M059J (cell line): ENCODE measurements at regions not wholly inside any gene's neighbourhood (a gene's known extent, or its start where the extent isn't known, plus 50 kb on each side); places are given as distances from the start of the nearest gene placed in this dataset.
"Not testable (repeated sequence)": the region's sequence is repeated elsewhere in the genome, so short reads cannot be mapped to it uniquely, and the experiment has no call there.

Experiments
- DNase-seq: peaks from one replicate; pipeline ENCODE4 v3.0.0-alpha.2; 2012; ENCODE audit warnings: low read depth

GRCh38 chr5:126220725-126221124 is 202.5 kb upstream of the GRAMD2B start:
- DNase-seq, result no peak

DNA sequence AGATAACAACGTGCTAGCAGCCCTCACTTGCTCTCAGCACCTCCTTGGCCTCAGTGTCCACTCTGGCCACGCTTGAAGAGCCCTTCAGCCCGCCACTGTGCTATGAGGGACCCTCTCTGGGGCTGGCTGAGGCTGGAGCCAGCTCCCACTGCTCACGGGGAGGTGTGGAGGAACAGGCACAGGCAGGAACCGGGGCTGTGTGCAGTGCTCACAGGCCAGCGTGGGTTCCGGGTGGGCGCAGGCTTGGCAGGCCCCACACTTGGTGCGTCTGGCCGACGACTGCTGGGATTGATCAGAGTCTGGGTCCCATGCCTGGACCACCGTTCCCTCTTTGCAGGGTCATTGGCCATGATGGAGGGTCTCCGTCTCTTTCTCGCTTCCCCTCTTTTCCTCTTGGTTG is 194.3 kb upstream of the GRAMD2B start:
- DNase-seq, result no peak

DNA sequence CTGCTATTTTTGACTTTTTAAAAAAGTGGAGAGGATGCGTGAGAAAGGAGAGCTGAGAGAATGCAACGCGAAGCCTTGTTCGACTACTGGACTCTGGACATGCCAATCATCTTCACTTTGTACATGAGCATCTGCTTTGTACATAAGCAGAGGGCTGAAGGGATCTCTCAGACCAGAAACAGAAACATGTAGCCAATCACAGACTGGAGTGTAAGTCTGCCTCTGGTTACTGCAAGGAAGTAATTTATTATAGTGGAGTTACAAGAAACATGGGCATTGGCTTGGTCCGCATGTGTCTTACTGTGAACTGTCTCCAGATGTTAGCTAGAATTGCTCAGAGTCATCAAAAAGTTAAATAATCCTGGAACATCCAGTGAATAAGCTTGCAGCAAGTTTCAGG is 190.0 kb upstream of the GRAMD2B start:
- DNase-seq, result no peak

DNA sequence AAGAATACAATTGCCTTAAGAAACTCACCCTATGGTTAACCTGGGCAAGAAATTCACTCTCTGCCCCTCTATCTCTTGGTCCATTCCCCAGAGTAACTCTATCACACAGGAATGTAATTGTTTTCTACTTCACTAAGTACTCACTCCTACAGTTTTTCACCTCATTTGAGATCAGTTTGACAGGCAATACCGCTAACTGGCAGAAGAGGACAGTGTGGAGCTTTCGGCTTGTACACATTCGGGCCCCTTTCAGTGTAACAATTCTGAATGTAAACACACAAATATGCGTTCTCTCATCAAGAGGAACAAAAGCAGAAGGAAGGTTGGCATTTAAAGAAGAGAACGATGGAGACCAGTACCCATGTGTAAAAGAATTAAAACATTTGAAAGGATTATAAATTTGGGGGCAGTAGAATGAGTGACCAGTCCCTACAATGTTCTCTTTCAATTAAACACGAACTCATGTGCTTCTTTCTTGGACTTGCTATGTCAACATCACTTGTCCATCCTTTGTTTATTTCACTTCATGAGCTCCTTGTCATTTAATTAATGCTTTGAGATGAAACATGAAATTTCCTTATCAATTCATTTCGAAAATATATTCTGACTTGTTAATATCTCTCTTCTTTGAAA is 188.5 kb upstream of the GRAMD2B start:
- DNase-seq, result peak; percentile 40

DNA sequence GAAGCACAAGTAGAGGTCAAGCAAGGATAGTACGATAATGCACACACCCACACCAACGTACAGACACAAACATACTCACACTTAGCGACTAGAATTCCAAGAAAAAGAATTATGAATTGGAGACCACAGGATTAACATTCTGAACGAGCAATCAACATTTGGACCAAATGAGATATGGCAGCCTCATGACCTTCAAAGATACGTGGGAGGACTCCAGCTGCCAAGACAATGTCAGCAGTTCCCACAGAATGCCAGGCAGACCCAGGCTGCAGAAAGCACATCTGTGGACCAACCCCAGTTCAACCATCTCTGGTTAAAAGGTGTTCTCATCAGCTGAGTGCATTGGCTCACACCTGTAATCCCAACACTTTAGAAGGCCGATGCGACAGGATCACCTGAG is 187.6 kb upstream of the GRAMD2B start:
- DNase-seq, result no peak

DNA sequence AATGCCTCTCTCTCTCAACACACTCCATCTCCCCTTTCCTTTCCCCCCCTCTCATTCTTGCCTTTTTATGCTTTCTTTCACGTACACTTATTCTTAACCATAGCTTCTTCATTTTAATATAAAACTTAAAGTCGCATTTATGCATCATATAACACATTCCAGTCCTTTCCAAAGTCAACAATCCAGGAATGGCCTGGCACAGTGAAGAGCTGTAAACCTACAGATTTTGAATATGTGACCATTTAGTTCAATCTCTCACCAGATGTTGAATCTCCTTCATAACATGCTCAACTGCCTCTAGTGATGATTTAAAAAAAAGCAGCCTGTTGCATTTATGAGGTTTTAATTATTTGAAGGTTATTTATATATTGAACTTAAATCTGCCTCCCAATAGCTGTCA is 186.2 kb upstream of the GRAMD2B start:
- DNase-seq, result no peak

DNA sequence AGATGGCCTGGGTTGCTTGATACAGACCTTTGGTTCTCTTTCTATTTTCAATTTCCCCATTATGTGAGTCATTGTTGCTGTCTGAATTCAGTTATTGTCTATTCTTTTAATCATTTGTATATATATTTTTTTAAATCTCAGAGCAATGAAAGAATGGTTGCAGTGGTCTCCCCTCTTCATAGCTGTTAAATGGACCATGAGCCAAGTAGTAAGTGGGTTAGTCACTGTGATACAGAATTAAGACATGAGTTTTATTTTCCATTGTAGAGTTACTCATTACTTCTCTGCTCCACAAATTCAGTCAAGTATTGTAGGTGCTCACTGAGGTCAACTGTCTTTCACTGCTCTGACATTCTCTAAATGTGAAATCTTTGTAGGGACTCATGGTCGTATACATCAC is 174.6 kb upstream of the GRAMD2B start:
- DNase-seq, result peak; percentile 2

GRCh38 chr5:126251024-126251423 is 172.2 kb upstream of the GRAMD2B start:
- DNase-seq, result peak; percentile 14

GRCh38 chr5:126253406-126253805 is 169.8 kb upstream of the GRAMD2B start:
- no peak for DNase-seq

DNA sequence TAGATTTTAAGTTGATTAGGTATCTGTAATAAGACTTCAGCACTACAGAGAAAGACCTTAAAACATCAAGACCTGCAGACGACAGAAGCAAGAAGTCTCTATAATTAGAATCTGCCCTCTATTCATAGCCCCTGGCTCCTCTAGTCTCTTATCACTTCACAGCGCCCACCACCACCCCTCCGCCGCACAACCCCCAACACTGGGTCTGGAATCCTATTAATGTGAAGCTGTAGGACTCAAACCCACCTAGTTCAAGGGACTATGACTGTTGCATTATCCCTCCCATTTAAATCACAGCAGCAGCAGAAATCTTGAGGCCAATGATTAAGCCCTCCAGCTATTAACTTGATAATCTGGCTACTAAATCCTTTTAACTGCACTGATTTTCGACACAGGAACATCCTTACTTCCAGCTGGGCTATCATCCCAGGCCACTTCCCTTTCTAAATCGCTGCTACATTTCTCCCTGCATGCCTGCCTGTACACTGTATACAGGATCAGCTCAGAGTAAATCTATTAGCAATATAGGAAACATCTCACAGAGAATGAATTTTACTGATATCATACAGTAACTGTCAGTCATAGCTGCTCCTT is 159.5 kb upstream of the GRAMD2B start:
- no peak for DNase-seq

DNA sequence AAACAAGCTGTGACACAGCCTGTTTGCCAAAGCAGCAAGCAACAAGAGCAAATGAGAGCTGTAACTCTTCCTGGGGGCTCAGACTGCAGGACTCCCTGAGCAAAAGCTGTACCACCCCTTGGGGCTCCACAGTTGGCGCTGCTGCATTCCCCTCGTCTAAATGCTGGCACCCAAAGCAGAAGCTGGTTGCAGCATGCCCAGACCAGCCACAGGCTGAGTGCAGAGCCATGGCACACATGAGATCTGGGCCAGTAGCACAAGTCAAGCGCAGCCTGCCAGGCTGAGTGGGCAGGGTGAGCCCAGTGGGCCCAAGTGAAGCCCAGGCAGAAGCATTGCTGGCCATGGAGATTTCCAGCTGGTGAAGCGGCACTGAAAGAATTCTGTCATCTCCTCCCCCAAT is 157.3 kb upstream of the GRAMD2B start:
- no peak for DNase-seq

DNA sequence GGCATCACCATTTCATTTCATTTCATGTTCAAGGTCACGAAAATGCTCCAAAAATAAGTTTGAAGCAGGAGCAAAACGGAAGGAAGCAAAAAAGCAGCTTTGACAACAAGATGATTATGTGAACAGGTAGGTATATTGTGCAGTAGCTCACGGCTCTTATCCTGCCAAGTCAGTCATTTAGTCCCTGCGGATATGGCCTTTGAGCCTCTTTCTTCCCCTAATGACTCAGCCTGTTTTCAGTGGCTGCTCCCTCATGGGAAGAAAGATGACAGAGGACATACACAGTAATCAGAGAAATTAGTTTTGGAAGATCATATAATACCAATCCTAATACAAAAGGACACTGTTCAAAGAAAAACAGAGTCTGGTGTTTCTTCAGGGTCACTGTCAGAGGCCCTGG is 155.8 kb upstream of the GRAMD2B start:
- DNase-seq, result peak; percentile 16

GRCh38 chr5:126268697-126269315 is 154.4 kb upstream of the GRAMD2B start:
- peak; percentile 14 for DNase-seq

DNA sequence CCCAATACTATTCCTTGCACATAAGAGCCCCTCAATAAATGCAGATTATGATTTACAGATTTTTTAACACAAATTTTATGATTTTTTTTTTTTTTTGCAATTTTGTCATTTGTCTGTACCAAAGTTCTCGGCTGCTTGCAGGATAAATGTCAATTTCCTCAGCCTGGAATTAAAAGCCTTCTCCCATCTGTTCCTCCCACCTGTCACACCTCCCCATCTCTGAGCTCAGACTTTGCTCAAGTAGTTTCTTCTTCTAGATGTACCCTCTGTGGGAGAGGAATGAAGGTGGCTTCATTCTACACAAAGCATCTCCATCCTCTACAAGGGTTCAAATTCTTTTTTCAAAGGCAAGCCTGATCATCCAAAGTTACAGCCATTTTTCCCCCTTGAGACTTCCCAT is 153.7 kb upstream of the GRAMD2B start:
- no peak for DNase-seq

GRCh38 chr5:126271141-126271540 is 152.1 kb upstream of the GRAMD2B start:
- DNase-seq, result no peak

- peak; percentile 55 for DNase-seq
Measured at GRCh38 chr5:126274076-126274762, 149.0 kb upstream of the GRAMD2B start.

GRCh38 chr5:126274763-126275125 is 148.5 kb upstream of the GRAMD2B start:
- no peak for DNase-seq

DNA sequence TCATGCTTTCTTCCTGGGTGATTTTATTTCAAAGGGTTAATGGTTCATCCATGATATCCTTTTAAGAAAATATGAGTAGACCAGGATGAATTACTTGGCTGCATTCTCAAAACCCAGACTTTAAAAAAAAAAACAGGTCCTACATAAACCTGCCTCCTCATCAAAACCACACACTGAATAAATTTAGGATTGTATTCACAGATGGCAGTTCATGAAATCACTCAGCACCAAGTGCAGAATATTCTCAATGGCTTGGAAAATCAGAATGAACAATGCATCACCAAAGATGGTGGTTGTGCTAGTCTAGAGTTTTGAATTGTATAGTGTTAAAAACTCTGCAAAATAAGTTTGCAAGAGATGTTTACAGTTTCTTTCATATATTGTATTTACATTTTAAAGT is 145.4 kb upstream of the GRAMD2B start:
- no peak for DNase-seq

GRCh38 chr5:126280343-126280742 is 142.9 kb upstream of the GRAMD2B start:
- no peak for DNase-seq

- DNase-seq, result no peak
Measured at GRCh38 chr5:126280846-126281245, 142.4 kb upstream of the GRAMD2B start.

GRCh38 chr5:126284977-126285696 is 138.1 kb upstream of the GRAMD2B start:
- DNase-seq, result peak; percentile 7

- DNase-seq, result not testable (repeated sequence)
Measured at GRCh38 chr5:126296121-126296520, 127.1 kb upstream of the GRAMD2B start.
